ENCODE measurements at regions not wholly inside any gene's neighbourhood (a gene's known extent, or its start where the extent isn't known, plus 50 kb on each side); places are given as distances from the start of the nearest gene placed in this dataset.
"Not testable (repeated sequence)": the region's sequence is repeated elsewhere in the genome, so short reads cannot be mapped to it uniquely, and the experiment has no call there.

DNA sequence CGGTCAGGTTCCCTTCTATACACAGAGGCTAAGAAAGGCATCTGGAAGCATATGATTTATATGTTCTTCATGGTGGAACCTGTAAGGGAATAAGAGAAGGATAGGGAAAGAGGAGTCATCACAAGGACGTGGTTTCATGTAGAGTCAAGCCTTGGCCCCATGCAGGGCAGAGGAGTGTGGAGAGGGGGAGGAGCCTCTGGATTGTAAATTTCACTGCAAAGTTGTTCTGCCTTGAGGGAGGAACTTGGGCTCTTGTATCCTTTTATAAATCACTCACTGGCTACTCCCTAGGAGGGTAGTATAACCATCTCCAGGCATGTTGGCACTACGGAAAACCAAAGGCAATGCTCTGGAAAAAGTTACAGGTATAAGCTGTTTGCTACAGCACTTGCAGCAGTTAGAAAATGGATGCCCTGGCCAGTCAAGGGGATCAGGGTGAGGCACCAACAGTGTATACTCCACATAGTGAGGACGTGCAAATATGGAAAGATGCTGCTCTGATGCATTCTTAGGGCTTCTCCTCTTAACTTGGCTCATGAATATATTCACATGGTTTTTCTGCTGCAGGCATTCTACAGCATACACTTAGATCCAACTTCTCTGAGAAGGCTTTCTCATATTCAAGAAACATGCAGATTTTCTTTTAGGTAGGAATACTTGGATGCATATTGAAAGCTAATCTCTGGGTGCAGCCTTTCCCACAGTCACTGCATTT, 60.3 kb upstream of the ZNF81 start:
- DNase-seq (ENCODE audit: low spot score), result no peak

DNA sequence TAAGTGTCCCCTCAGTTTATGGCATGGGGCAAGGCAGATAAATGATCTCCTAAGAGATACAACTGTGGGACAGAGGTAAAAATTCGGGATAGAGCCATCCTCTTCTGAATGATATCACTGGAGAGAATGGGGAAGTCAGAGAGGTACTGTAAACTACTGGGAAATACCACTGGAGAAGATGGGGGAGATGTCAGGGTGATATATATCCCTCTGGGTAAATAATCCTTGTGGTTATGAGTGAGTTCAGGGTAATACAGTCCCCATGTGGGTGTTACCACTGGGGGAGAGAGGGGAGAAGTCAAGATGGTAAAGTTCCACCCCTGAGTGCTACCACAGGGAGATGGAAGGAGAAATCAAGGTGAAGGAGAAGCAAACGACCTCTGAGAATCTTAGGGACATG, 63.9 kb upstream of the ZNF81 start:
- DNase-seq (ENCODE audit: low spot score), result no peak

DNA sequence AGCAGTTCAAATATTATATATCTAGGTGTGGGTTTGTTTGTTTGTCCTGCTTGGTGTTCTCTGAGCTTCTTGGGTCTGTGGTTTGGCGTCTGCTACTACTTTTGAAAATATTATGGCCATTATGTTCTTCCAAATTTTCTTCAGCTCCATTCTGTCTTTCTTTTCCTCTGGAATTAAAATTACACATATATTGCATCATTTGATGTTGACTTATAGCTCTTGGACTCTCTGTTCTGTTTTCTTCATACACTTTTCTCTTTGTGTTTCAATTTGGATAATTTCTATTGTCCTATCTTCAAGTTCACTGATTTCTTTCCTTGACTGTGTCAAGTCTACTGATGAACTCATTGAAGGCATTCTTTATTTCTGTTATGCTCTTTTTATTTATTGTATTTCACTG, 65.2 kb upstream of the ZNF81 start:
- no peak for DNase-seq (ENCODE audit: low spot score)

DNA sequence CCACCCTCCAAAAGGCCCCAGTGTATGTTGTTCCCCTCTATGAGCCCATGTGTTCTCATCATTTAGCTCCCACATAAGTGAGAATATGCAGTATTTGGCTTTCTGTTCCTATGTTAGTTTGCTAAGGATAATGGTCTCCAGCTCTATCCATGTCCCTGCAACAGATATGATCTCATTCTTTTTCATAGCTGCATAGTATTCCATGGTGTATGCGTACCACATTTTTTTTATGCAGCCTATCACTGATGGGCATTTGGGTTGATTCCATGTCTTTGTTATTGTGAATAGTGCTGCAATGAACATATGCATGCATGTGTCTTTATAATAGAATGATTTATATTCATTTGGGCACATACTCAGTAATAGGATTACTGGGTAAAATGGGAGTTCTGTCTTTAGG, 73.9 kb upstream of the ZNF81 start:
- not testable (repeated sequence) for DNase-seq (ENCODE audit: low spot score)

DNA sequence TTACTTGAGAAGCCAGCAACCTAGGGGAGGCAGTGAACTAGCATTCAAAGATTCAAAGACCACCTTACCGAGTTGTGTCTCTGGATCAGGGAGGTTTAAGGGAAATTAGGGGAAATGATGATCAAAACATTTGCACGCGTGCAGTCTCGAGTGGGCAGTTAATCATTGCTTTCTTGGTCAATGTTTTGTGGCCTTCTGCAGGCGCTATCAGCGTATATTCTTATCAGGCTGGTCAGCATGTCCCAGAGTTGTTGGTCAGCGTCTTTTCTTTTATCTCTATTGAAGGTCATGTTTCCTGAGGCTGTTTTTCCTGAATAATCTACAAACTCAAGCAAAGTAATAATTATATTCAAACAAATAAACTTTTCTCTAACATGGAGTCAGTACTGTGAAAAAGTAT, 84.0 kb upstream of the ZNF81 start:
- no peak for DNase-seq (ENCODE audit: low spot score)

DNA sequence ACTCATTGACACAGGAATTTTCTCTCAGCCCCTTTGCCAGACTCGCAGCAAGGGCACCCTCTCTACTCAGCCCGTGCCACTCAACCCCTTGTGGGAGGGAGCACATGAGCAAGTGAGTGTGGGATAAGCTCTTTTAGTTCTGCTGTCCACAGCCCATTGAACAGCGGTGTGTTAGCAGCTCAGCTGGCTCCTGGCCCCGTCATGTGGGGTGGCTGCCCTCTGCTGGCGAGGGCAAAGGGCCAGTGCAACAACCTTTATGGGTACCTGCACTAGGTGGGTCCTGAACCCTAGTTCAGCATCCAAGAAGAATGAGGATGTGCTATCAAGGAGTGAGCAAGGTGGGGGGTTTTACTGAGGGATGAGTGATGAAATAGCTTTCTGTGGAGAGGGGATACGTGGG, 85.0 kb upstream of the ZNF81 start:
- DNase-seq (ENCODE audit: low spot score), result peak; percentile 1

DNA sequence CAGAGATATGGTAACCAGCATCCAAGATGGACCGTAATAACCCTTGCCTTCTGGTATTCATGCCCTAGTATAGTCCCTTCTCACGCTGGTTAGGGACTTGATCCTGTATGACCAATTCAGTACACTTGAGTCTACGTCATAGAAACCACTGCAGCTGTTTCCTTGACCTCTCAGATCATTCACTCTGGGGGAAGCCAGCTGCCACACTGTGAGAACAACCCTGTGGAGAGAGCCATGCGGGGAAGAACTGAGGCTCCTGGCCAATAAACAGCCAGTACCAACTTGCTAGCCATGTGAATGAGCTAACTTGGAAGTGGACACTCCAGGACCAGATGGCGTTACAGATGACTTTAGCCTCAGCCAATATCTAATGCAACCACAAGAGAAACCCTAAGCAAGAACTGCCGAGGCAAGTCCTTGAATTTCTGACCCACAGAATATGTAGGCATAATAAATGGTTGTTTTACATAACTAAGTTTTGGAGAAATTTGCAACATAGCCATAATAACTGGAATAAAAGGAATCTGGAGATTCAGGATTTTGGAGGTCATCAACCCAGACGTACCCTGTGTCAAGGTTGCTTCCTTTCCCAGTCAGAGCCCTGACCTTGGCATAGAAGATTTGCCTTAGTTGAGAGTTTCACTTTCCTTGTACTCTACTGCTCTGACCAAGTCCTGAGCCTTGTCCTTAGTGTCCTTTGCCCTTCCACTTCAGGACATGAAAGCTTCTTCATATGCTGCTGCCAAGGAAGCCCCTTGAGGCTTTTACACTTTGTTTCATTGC, 87.3 kb upstream of the ZNF81 start:
- DNase-seq (ENCODE audit: low spot score), result no peak

DNA sequence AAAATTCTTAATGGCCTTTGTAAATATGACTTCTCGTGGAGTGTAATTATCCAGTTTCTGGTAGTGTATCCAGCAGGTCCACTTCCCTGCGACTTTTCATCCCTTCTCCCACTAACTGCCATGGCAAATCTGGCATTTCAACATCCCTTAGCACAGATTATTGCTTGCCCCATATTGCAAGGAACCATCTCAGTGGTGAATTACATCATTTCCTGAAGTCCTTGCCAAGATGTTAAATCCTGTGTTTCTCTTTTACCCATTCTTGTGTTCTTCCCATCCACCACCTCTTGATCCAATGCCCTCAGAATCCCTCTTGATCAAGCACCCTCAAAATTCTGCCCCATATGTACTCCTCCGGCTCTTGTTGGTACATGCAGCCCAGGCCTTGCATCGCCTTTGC, 88.1 kb upstream of the ZNF81 start:
- DNase-seq (ENCODE audit: low spot score), result no peak

DNA sequence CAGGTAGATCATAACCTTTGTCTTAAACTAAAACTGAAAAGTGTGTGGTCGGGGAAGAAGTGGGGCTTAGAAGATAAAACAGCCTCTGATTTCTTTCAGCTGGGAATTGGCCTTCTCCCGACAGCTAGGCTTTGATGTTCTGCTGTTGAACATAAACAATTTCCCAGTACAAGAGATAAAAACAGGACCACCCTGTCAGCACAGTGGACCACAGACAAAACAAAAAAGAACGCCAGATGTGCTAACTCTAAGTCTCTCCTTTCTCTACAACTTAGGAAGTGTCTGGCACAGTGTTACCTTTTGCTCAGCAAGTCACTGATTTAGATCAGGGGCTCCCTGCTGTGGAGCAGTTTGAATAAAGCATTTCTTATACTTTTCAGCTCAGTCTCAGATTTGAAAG, 87.5 kb upstream of the UXT start:
- no peak for DNase-seq (ENCODE audit: low spot score)

DNA sequence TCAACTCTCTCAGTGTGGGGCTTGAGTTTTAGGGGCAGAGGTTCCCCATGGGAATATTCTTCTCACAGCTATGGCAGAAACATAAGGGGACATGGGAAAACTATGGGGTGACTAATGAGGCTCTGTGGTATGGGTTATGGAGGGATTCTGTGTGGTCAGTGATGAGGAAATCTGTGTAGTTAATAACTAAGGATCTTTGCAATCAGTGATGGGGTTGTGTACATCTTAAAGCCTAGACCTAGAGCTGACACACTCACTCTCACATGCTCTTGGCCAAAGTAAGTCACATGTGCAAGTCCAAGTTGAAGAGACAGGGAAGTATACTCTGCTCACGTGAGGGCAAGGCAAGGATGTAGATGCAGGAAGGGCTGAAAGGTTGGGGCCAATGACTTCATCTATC, 86.4 kb upstream of the UXT start:
- DNase-seq (ENCODE audit: low spot score), result no peak

DNA sequence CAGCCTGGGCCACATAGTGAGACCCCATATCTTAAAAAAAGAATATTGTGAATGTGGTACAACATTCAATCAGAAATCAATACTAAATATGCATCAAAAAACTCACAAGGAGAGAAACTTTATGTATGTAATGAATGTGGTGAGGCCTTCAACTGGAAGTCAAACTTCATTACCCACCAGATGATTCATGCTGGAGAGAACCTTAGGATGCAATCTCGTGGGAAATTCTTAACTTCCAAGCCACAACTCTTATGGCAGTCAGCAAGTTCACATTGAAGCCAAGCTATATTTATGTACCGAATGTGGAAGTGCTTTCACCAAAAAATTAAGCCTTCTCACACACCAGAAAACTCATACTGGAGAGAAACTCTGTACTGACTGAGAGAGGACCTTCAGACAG, 84.5 kb upstream of the UXT start:
- no peak for DNase-seq (ENCODE audit: low spot score)

DNA sequence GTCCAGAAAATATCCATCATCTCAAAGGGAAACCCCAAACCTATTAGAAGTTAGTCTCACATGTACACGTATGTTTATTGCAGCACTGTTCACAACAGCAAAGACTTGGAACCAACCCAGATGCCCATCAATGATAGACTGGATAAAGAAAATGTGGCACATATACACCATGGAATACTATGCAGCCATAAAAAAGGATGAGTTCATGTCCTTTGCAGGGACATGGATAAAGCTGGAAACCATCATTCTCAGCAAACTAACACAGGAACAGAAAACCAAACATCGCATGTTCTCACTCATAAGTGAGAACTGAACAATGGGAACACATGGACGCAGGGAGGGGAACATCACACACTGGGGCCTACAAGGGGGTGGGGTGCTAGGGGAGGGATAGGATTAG, 79.9 kb upstream of the UXT start:
- not testable (repeated sequence) for DNase-seq (ENCODE audit: low spot score)

DNA sequence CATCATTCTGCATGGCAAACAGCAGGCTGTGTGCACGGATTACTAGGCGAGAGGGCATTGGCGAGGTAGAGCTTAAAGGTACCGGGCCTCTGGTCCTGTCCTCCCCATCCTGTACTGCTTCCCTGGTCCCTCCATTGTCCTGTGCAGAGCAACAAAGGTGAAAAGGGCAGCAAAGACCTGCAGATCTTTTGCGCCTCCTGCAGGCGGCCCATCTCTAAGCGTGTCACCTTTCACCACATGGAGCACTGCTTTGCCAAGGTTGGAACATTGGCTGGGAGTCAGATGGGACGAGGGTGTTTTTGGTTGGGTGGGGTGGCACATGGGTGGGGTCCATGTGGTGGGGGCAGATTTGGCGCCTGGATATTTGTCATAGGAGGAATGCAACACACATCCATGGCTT, 64.7 kb upstream of the UXT start:
- DNase-seq (ENCODE audit: low spot score), result no peak

DNA sequence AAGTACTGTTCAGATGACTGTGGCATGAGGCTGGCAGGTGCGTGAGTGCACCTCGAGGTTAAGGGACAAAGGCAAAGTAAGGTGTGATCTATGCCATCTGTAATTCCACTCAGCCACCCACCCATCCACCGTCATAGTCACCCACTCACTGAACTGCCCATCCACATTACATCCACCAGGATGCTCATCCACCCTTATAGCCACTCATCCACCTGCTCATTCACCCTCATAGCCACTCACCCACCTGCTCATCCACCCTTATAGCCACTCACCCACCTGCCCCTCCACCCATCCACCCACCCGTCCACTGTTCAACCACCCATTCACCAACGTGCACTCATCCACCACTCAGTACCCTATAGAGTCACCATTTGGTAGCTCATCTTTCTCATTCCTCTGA, 64.1 kb upstream of the UXT start:
- no peak for DNase-seq (ENCODE audit: low spot score)

DNA sequence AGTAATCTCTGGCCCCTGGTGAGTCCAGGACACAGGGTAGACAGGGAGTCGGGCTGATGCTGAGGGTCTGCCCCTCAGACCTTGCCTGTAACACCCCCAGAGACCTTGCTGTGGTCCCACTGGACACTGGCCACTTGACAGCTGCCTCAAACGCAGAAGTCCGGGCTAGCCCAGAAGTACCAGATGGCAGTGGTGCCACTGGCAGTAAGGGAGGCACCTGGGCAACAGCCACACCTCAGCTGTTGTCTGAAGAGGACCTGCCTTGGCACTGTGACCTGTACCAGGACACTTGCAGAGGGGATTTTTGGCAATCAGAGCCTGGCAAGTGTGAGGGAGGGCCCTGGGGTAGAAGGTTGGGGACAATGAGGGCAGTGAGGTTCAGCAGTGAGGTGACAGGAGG, 63.3 kb upstream of the UXT start:
- DNase-seq (ENCODE audit: low spot score), result no peak

DNA sequence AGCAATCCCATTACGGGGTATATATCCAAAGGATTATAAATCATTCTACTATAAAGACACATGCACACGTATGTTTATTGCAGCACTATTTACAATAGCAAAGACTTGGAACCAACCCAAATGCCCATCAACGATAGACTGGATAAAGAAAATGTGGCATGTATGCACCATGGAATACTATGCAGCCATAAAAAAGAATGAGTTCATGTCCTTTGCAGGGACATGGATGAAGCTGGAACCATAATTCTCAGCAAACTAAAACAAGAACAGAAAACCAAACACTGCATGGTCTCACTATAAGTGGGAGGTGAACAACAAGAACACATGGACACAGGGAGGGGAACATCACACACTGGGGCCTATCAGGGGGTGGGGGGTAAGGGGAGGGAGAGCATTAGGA, 56.1 kb upstream of the UXT start:
- not testable (repeated sequence) for DNase-seq (ENCODE audit: low spot score)

DNA sequence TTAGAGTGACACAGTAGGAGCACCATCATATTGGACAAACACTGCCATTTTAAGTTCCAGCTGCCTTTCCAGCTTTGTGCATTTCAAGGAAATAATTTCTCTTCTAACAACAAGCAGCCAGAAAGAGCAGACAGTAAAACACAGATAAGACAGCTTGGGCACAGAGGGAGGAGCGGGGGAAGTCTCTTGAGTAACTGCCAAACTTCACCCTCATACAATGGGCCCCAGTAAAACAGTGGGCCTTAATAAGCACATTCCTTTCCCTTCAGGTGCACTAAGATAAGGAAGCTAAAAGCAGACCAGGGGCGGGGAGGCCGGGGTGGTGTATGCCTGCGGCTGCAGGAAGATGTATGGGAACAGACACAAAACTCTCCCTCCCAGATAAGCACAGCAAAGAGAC, 53.7 kb upstream of the UXT start:
- not testable (repeated sequence) for DNase-seq (ENCODE audit: low spot score)

DNA sequence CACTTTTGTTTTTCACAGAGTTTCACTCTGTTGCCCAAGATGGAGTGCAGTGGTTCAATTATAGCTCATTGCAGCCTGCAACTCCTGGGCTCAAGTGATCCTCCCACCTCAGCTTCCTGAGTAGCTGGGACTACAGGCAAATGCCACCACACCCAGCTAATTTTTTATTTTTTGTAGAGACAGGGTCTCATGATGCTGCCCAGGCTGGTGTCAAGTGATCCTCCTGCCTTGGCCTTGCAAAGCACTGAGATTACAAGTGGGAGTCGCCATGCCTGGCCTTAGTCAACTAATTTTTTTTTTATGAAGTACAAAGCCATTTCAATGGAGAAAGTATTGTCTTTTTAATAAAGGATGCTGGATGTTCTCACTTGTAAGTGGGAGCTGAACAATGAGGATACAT, 51.3 kb upstream of the UXT start:
- DNase-seq (ENCODE audit: low spot score), result no peak

Data from CD4-positive, alpha-beta T cell treated with Interleukin-15 for 4 hours (primary cell).